ENCODE measurements at regions not wholly inside any gene's neighbourhood (a gene's known extent, or its start where the extent isn't known, plus 50 kb on each side); places are given as distances from the start of the nearest gene placed in this dataset.

- no peak for TF ChIP-seq TAF1 (IDR thresholded peaks at IDR 0.05; ENCODE audit: borderline replicate concordance, insufficient read depth, low read length)
- TF ChIP-seq POLR2AphosphoS5 (IDR thresholded peaks at IDR 0.05; ENCODE audit: low read depth, low read length): no peak
Measured at GRCh38 chr12:79525357-79525756, 165.4 kb downstream of the PAWR start.

- TF ChIP-seq REST (IDR thresholded peaks at IDR 0.05; ENCODE audit: insufficient read depth in 1 of 2, low read depth in 2 of 2, low read length in 2 of 2): no peak
- TF ChIP-seq SIN3A (IDR thresholded peaks at IDR 0.05; ENCODE audit: borderline replicate concordance, insufficient read depth, low read length): no peak
- no peak for TF ChIP-seq FOXP2 (optimal IDR thresholded peaks at IDR 0.05; ENCODE audit: borderline replicate concordance, extremely low read depth, extremely low read length, insufficient read depth)
- no peak for TF ChIP-seq POLR2AphosphoS5 (IDR thresholded peaks at IDR 0.05; ENCODE audit: low read depth, low read length)
- no peak for TF ChIP-seq TAF1 (IDR thresholded peaks at IDR 0.05; ENCODE audit: borderline replicate concordance, insufficient read depth, low read length)
Measured at GRCh38 chr12:79524507-79525148, 166.1 kb downstream of the PAWR start.

DNA sequence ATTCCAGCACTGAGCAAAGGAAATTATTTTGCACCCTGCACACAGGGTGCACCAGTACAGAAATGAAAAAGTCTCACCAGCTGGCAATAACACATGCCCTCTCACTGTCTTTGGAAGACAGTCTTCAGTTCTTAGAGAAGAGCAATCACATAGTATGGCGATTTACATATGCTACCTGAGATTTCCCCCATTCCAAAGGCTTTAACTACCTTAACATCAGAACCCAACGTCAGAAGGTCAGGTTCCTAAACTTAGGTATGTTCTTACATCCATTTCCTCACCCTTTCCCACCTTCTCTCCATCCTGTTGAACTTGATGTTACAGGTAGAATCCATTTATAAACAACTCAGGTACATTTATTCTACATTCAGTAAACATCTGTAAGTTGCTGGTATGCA is 167.8 kb downstream of the PAWR start:
- TF ChIP-seq TAF1 (IDR thresholded peaks at IDR 0.05; ENCODE audit: borderline replicate concordance, insufficient read depth, low read length) (no peak), REST (IDR thresholded peaks at IDR 0.05; ENCODE audit: insufficient read depth in 1 of 2, low read depth in 2 of 2, low read length in 2 of 2) (no peak), SIN3A (IDR thresholded peaks at IDR 0.05; ENCODE audit: borderline replicate concordance, insufficient read depth, low read length) (no peak), FOXP2 (optimal IDR thresholded peaks at IDR 0.05; ENCODE audit: borderline replicate concordance, extremely low read depth, extremely low read length, insufficient read depth) (no peak), POLR2AphosphoS5 (IDR thresholded peaks at IDR 0.05; ENCODE audit: low read depth, low read length) (no peak)

DNA sequence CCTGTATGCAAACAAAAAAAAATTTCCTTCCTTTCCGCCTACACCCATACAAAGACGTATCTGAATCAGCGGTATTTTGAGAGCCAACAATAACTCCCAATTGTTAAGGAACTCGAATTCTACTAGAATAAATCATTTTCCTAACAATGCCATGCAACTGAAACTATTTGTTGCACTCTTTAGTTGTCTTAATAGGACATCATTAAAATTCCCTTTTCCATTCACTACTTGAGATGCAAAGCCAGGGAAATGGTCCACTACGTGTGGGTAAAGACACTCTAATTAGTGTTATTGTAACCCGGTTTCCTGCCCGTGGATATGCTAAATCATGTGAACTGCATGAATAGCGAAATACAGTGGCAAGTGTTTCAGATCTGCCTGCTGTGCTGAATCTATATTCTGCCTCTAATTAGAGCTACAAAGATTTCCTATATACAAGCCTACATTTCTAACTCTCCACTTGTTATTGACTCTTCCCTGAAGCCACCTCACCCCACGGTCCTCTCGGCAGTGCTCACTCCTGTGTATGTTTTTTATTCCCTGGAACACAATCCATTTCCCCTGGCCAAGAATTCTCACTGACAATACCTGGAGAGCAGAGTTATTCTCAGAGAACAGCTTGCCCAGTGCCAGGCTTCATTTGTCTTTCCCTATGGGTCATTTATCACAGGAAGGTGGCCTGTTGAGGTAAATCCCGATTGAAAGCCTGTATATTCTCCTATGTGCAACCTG is 168.3 kb downstream of the PAWR start:
- TF ChIP-seq TAF1 (IDR thresholded peaks at IDR 0.05; ENCODE audit: borderline replicate concordance, insufficient read depth, low read length) (no peak), SIN3A (IDR thresholded peaks at IDR 0.05; ENCODE audit: borderline replicate concordance, insufficient read depth, low read length) (no peak), POLR2AphosphoS5 (IDR thresholded peaks at IDR 0.05; ENCODE audit: low read depth, low read length) (no peak), FOXP2 (optimal IDR thresholded peaks at IDR 0.05; ENCODE audit: borderline replicate concordance, extremely low read depth, extremely low read length, insufficient read depth) (no peak), REST (IDR thresholded peaks at IDR 0.05; ENCODE audit: insufficient read depth in 1 of 2, low read depth in 2 of 2, low read length in 2 of 2) (no peak)

DNA sequence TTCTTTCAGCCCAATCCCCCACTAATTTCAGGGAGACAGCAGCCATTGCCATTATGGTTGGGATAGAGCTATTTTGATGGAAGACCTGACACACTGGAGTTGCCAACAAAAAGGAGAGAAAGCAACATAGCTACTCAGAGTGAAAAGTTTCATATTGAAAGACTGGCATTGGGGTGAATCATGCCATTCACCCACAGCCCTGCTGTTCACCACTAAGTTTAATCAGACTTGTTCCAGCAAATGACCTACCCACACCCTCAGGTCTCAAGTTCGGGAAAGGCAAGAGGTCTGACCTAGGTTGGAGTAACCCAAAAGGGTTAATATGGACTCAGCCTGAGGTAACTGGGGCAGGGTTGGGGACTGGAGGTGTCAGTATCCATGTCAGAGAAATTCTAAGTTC is 169.2 kb downstream of the PAWR start:
- TF ChIP-seq SIN3A (IDR thresholded peaks at IDR 0.05; ENCODE audit: borderline replicate concordance, insufficient read depth, low read length) (no peak), FOXP2 (optimal IDR thresholded peaks at IDR 0.05; ENCODE audit: borderline replicate concordance, extremely low read depth, extremely low read length, insufficient read depth) (no peak), TAF1 (IDR thresholded peaks at IDR 0.05; ENCODE audit: borderline replicate concordance, insufficient read depth, low read length) (no peak), POLR2AphosphoS5 (IDR thresholded peaks at IDR 0.05; ENCODE audit: low read depth, low read length) (no peak), REST (IDR thresholded peaks at IDR 0.05; ENCODE audit: insufficient read depth in 1 of 2, low read depth in 2 of 2, low read length in 2 of 2) (no peak)
